ENCODE measurements at regions not wholly inside any gene's neighbourhood (a gene's known extent, or its start where the extent isn't known, plus 50 kb on each side); places are given as distances from the start of the nearest gene placed in this dataset.

DNA sequence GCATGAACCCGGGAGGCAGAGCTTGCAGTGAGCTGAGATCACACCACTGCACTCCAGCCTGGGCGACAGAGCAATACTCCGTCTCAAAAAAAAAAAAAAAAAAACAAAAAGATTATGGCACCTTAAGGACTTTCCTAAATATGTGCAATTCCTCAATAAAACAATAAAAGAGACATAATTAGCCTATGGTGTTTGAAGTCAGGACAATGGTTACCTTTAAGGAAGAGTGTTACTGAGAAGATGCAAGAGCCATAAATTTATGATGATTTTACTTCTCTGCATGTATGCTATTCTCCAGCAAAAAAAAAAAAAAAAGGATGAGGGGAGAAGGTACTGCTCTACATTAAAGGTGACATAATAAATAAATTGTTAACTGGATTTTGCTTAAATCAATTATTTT, 208.2 kb upstream of the STK17B start:
- DNase-seq (ENCODE audit: low spot score) = no peak
- H3K27ac ChIP-seq = no peak overlapping the region
- no peaks in the 10 kb centered on the region for H3K36me3 ChIP-seq
- no peak overlapping the region for H3K4me3 ChIP-seq
- no peaks in the 10 kb centered on the region for H3K27me3 ChIP-seq (replicated peaks; ENCODE audit: insufficient read depth)
- WGBS = 92% methylated on average over 3 of the region's 3 CpGs
- intact Hi-C loops (cut with DNase I) = no loop called here
- no peak for TF ChIP-seq POLR2AphosphoS5 (IDR thresholded peaks at IDR 0.05)
- TF ChIP-seq POLR2A (IDR thresholded peaks at IDR 0.05) = no peak
- no peak for TF ChIP-seq CTCF (IDR thresholded peaks at IDR 0.05)
- H3K4me1 ChIP-seq (replicated peaks) = no peaks in the 10 kb centered on the region
- no peaks in the 10 kb centered on the region for H3K9me3 ChIP-seq

- no peak overlapping the region for H3K4me3 ChIP-seq
- WGBS = 53% methylated on average over 1 of the region's 1 CpG
- TF ChIP-seq POLR2AphosphoS5 (IDR thresholded peaks at IDR 0.05) (no peak), POLR2A (IDR thresholded peaks at IDR 0.05) (no peak), CTCF (IDR thresholded peaks at IDR 0.05) (no peak)
- no peaks in the 10 kb centered on the region for H3K36me3 ChIP-seq
- no peak overlapping the region for H3K27ac ChIP-seq
- H3K4me1 ChIP-seq (replicated peaks) = no peaks in the 10 kb centered on the region
- DNase-seq (ENCODE audit: low spot score) = no peak
- intact Hi-C loops (cut with DNase I) = no loop called here
- H3K27me3 ChIP-seq (replicated peaks; ENCODE audit: insufficient read depth) = no peaks in the 10 kb centered on the region
- H3K9me3 ChIP-seq = no peaks in the 10 kb centered on the region
These were observed 208.7 kb upstream of the STK17B start for GRCh38 chr2:196380098-196380497.

DNA sequence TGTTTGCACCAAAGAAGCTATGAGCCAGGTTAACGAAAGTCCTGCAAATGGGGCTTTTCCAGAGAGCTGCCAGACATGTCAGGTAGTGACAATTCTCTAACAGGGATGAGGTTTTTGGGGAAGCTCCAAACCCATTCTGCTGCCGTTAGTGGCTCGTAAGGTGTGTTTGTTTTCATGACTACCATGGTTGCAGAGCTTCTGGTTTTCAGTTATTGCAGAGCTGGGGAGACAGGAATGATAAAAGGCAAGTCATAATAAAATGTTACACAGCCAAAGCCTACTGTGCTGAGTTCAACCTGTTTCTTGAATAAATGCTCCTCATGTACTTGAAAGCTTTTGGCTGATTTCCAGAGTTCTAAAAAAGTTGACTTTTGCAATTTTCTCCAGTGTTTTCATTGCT, 209.2 kb upstream of the STK17B start:
- TF ChIP-seq POLR2A (IDR thresholded peaks at IDR 0.05) = no peak
- Histone ChIP-seq H3K27ac (no peak overlapping the region), H3K9me3 (no peaks in the 10 kb centered on the region), H3K27me3 (replicated peaks; ENCODE audit: insufficient read depth) (no peaks in the 10 kb centered on the region), H3K4me3 (no peak overlapping the region), H3K36me3 (no peaks in the 10 kb centered on the region), H3K4me1 (replicated peaks) (no peaks in the 10 kb centered on the region)
- intact Hi-C loops (cut with DNase I) = no loop called here
- no peak for DNase-seq (ENCODE audit: low spot score)
- WGBS = 10% methylated on average over 3 of the region's 3 CpGs

GRCh38 chr2:196381464-196381863, 210.1 kb upstream of the STK17B start:
- no peak for DNase-seq (ENCODE audit: low spot score)
- Histone ChIP-seq H3K4me3 (no peak overlapping the region), H3K27me3 (replicated peaks; ENCODE audit: insufficient read depth) (no peaks in the 10 kb centered on the region), H3K9me3 (no peaks in the 10 kb centered on the region), H3K4me1 (replicated peaks) (no peaks in the 10 kb centered on the region), H3K36me3 (no peaks in the 10 kb centered on the region), H3K27ac (no peak overlapping the region)
- 83% methylated on average over 3 of the region's 3 CpGs for WGBS
- no peak for TF ChIP-seq CTCF (IDR thresholded peaks at IDR 0.05)
- TF ChIP-seq POLR2A (IDR thresholded peaks at IDR 0.05) = no peak
- intact Hi-C loops (cut with DNase I) = no loop called here

DNA sequence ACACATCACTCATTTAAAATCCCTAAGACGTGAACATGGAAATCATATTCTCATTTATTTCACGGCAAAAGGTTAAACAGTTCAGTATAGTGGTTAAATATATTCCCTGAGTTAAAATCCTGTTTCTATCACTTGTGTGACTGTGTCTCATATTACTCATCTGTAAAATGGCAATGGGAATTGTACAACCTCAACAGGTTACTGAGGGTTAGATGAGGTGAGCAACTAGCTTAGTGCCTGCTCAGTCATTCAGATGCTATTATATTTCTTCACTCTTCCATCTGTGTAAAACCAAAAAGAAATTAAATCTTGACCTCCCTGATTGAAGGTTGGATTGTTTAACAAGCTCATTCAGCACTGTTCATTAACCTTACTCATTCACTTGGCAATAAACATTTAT, 212.4 kb upstream of the STK17B start:
- no peaks in the 10 kb centered on the region for H3K36me3 ChIP-seq
- H3K4me1 ChIP-seq (replicated peaks) = no peaks in the 10 kb centered on the region
- TF ChIP-seq POLR2A (IDR thresholded peaks at IDR 0.05) = no peak
- no peak for TF ChIP-seq CTCF (IDR thresholded peaks at IDR 0.05)
- no peak for TF ChIP-seq POLR2AphosphoS5 (IDR thresholded peaks at IDR 0.05)
- WGBS = 96% methylated on average over 2 of the region's 2 CpGs
- DNase-seq (ENCODE audit: low spot score) = no peak
- H3K27ac ChIP-seq = no peak overlapping the region
- no peaks in the 10 kb centered on the region for H3K27me3 ChIP-seq (replicated peaks; ENCODE audit: insufficient read depth)
- H3K9me3 ChIP-seq = no peaks in the 10 kb centered on the region
- H3K4me3 ChIP-seq = no peak overlapping the region
- intact Hi-C loops (cut with DNase I) = no loop called here
